GM12891 (cell line): ENCODE measurements at regions not wholly inside any gene's neighbourhood (a gene's known extent, or its start where the extent isn't known, plus 50 kb on each side); places are given as distances from the start of the nearest gene placed in this dataset.

Source experiments
- PAX5 ChIP-seq: IDR thresholded peaks from 2 replicates; pipeline ENCODE4 v1.6.1; 2011; ENCODE audit warnings: low read length, moderate library complexity, mild to moderate bottlenecking; ENCODE audit not compliant: insufficient read depth, severe bottlenecking
- POLR2A ChIP-seq: IDR thresholded peaks from 2 replicates; pipeline ENCODE4 v1.6.1; 2011; ENCODE audit warnings: low read depth, low read length, control low read depth
- POLR2AphosphoS5 ChIP-seq: IDR thresholded peaks from 2 replicates; pipeline ENCODE4 v1.6.1; 2011; ENCODE audit warnings: low read depth, low read length, control low read depth
- TAF1 ChIP-seq: IDR thresholded peaks from 2 replicates; pipeline ENCODE4 v1.6.1; 2011; ENCODE audit warnings: low read depth, low read length, control low read depth

- TF ChIP-seq POLR2A (no peak), TAF1 (no peak), POLR2AphosphoS5 (no peak), PAX5 (no peak)
Observed at GRCh38 chr1:83104558-83104957, 894.4 kb downstream of the TTLL7 start.
